HepG2 (cell line): ENCODE measurements at regions not wholly inside any gene's neighbourhood (a gene's known extent, or its start where the extent isn't known, plus 50 kb on each side); places are given as distances from the start of the nearest gene placed in this dataset.
A peak's percentile ranks its signal among the peaks of the same experiment; 100 is the strongest.
"Not testable (repeated sequence)": the region's sequence is repeated elsewhere in the genome, so short reads cannot be mapped to it uniquely, and the experiment has no call there.

Experiments
- ATAC-seq: fragments of 200-7000 bp; cut with Tn5 transposase; 3 replicates; pipeline ENCODE4 v1.9.1; 2020; ENCODE audit warnings: mild to moderate bottlenecking, moderate library complexity
- BruUV-seq: library from RNA; stranded (reverse); fragments of 400-500 nt; replicated peaks from 2 replicates; lab custom pipeline; 2021; lab: Mats Ljungman, UMichigan
- CTCF ChIA-PET: fragments of 300-600 bp; formaldehyde crosslinking; extraction: SDS; loops from one replicate; lab custom pipeline; 2021; ENCODE audit warnings: low total read pairs, inconsistent platforms, low intra/inter-chr PET ratio; lab: Yijun Ruan, JAX
- POLR2A ChIA-PET: fragments of 350-600 bp; sonication (Branson Sonifier 250); formaldehyde crosslinking; loops from one replicate; lab custom pipeline; 2020; ENCODE audit warnings: antibody characterized with exemption, inconsistent platforms; lab: Yijun Ruan, JAX
- DNase-seq: peaks from one replicate; pipeline ENCODE4 v3.0.0-alpha.2; 2015; ENCODE audit warnings: low spot score
- FAIRE-seq: peaks from 3 replicates; lab custom pipeline; 2011; peaks lifted over from hg19 to GRCh38; lab: Jason Lieb, UNC
- H2AFZ ChIP-seq: one replicate; pipeline ENCODE4 v1.6.1; 2011; ENCODE audit warnings: low read length, inconsistent platforms
- H3K27ac ChIP-seq: fragments of 300-600 bp; 3 replicates; pipeline ENCODE4 v1.8.0; 2011; ENCODE audit warnings: mixed run types, mild to moderate bottlenecking, mixed read lengths, low read length, inconsistent platforms; ENCODE audit not compliant: insufficient read depth; ENCODE audit errors: extremely low read length
- H3K27me3 ChIP-seq, 2 experiments: fragments of 200-600 bp in 1 of 2; 2 replicates in 1 of 2; 3 replicates in 1 of 2; pipeline versions ENCODE4 v1.6.0 to v1.8.0; 2011; ENCODE audit warnings: low read length in 2 of 2, mild to moderate bottlenecking in 2 of 2, moderate library complexity in 2 of 2, inconsistent platforms in 1 of 2; ENCODE audit not compliant: insufficient read depth in 2 of 2, control insufficient read depth in 1 of 2
- H3K36me3 ChIP-seq, 2 experiments: fragments of 200-600 bp in 1 of 2; replicated peaks in 1 of 2; 2 replicates in 1 of 2; 3 replicates in 1 of 2; pipeline versions ENCODE4 v1.5.1 to v1.8.0; 2011; ENCODE audit warnings: low read length in 2 of 2, inconsistent platforms in 1 of 2; ENCODE audit not compliant: insufficient read depth in 2 of 2, control insufficient read depth in 1 of 2
- H3K4me1 ChIP-seq: 2 replicates; pipeline ENCODE4 v1.5.1; 2012; ENCODE audit warnings: low read length, inconsistent platforms; ENCODE audit not compliant: insufficient read depth
- H3K4me2 ChIP-seq: 2 replicates; pipeline ENCODE4 v1.6.0; 2011; ENCODE audit warnings: low read depth, low read length, inconsistent platforms
- H3K4me3 ChIP-seq, 3 experiments: fragments of 200-600 bp in 1 of 3; sonication (generic), shearing (Covaris generic) in 1 of 3; replicated peaks in 1 of 3; 2 replicates each; pipeline ENCODE4 v1.5.1; 2011 to 2016; ENCODE audit warnings: low read length in 3 of 3, inconsistent platforms in 2 of 3, low read depth in 2 of 3, mild to moderate bottlenecking in 2 of 3, control low read depth in 1 of 3, mixed read lengths in 1 of 3; ENCODE audit not compliant: insufficient read depth in 1 of 3
- H3K79me2 ChIP-seq: one replicate; pipeline ENCODE4 v1.6.1; 2011; ENCODE audit warnings: low read length, inconsistent platforms; ENCODE audit not compliant: insufficient read depth
- H3K9ac ChIP-seq: 2 replicates; pipeline ENCODE4 v1.6.0; 2011; ENCODE audit warnings: mild to moderate bottlenecking, low read depth, low read length, inconsistent platforms; ENCODE audit not compliant: insufficient read depth
- H3K9me3 ChIP-seq: 2 replicates; pipeline ENCODE4 v1.5.1; 2012; ENCODE audit warnings: mild to moderate bottlenecking, low read length
- H4K20me1 ChIP-seq: 2 replicates; pipeline ENCODE4 v1.6.0; 2011; ENCODE audit warnings: inconsistent platforms, mild to moderate bottlenecking, low read length, moderate library complexity; ENCODE audit not compliant: insufficient read depth
- ARNTL ChIP-seq: sonication (generic); formaldehyde crosslinking; IDR thresholded peaks from 2 replicates; pipeline ENCODE4 v1.4.0; 2020; ENCODE audit warnings: mild to moderate bottlenecking, missing genetic modification reagents
- PHF20 ChIP-seq: sonication (generic); formaldehyde crosslinking; IDR thresholded peaks from 2 replicates; pipeline ENCODE4 v1.5.0; 2020; ENCODE audit warnings: mild to moderate bottlenecking, missing genetic modification reagents
- PLRG1 ChIP-seq: fragments of 450-650 bp; conservative IDR thresholded peaks from 2 replicates; pipeline ENCODE4 v1.6.1; 2016
- REXO4 ChIP-seq: sonication (generic); formaldehyde crosslinking; IDR thresholded peaks from 2 replicates; pipeline ENCODE4 v1.8.0; 2022; ENCODE audit warnings: missing genetic modification reagents, mild to moderate bottlenecking, borderline replicate concordance
- ZFP36L1 ChIP-seq: sonication (generic); formaldehyde crosslinking; IDR thresholded peaks from 2 replicates; pipeline ENCODE4 v1.8.0; 2022; ENCODE audit warnings: mild to moderate bottlenecking, missing genetic modification reagents, moderate library complexity
- ZFYVE20 ChIP-seq: sonication (generic); formaldehyde crosslinking; IDR thresholded peaks from 2 replicates; pipeline ENCODE4 v1.8.0; 2023; ENCODE audit warnings: low read depth, mild to moderate bottlenecking, moderate library complexity, missing genetic modification reagents, borderline replicate concordance
- ZIK1 ChIP-seq: sonication (generic); formaldehyde crosslinking; IDR thresholded peaks from 2 replicates; pipeline ENCODE4 v1.5.0; 2020; ENCODE audit warnings: mild to moderate bottlenecking, low read depth, missing genetic modification reagents, borderline replicate concordance
- ZNF121 ChIP-seq: sonication (generic); formaldehyde crosslinking; IDR thresholded peaks from 2 replicates; pipeline ENCODE4 v1.5.0; 2020; ENCODE audit warnings: mild to moderate bottlenecking, missing genetic modification reagents
- ZSCAN12 ChIP-seq: sonication (generic); formaldehyde crosslinking; IDR thresholded peaks from 2 replicates; pipeline ENCODE4 v1.9.0; 2021; ENCODE audit warnings: mild to moderate bottlenecking, missing genetic modification reagents
- WGBS: methylation state at CpG from one replicate; pipeline ENCODE4 v1.1.6; 2017; ENCODE audit warnings: low lambda C conversion rate; 5-methylcytosine and 5-hydroxymethylcytosine counted together
- in situ Hi-C: cut with HindIII; loops from 2 replicates; pipeline ENCODE4 v1.10.0; 2017; ENCODE audit warnings: low pct_unique_long_range_greater_than_20kb; ENCODE audit not compliant: extremely low pct_ligation_motif_present
- intact Hi-C: fragments of 100-400 bp; cut with micrococcal nuclease; formaldehyde crosslinking; loops from one replicate; pipeline ENCODE4 v1.10.0; 2022; ENCODE audit not compliant: unreplicated experiment
- TF ChIP-seq, protein P1 (sequence below): sonication (generic); formaldehyde crosslinking; IDR thresholded peaks from 2 replicates; pipeline ENCODE4 v1.8.0; 2022; ENCODE audit warnings: low read depth, missing genetic modification reagents
- TF ChIP-seq, protein P2 (sequence below): IDR thresholded peaks from 2 replicates; pipeline ENCODE4 v1.6.1; 2016; ENCODE audit warnings: missing compliant biosample characterization, missing genetic modification reagents, borderline replicate concordance
- TF ChIP-seq, protein P3 (sequence below): IDR thresholded peaks from 2 replicates; pipeline ENCODE4 v1.6.1; 2016; ENCODE audit warnings: missing biosample characterization, missing genetic modification reagents, low read depth

DNA sequence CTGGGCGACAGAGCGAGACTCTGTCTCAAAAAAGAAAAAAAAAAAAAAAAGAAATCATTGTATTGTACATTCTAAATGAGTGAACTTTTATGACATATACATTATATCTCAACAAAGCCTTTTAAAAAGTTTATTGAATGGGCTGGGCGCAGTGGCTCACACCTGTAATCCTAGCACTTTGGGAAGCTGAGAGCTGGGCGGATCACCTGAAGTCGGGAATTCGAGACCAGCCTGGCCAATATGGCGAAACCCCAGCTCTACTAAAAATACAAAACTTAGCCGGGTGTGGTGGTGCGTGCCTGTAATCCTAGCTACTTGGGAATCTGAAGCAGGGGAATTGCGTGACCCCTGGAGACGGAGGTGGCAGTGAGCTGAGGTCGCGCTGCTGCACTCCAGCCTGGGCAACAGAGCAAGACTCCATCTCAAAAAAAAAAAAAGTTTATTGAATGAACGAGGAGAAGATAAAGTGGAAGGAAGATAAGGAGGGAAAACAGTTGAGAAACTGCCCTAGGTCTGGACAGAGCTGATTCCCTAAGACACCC lies 71.9 kb upstream of the NBPF3 start:
- WGBS, result 41% methylated on average over 14 of the region's 14 CpGs
- in situ Hi-C loops, result loop anchor here (5.0 kb wide), 3 partner anchors 61 to 136 kb away; no protein-coding TSS in a partner anchor
- BruUV-seq, result not testable (repeated sequence)

DNA sequence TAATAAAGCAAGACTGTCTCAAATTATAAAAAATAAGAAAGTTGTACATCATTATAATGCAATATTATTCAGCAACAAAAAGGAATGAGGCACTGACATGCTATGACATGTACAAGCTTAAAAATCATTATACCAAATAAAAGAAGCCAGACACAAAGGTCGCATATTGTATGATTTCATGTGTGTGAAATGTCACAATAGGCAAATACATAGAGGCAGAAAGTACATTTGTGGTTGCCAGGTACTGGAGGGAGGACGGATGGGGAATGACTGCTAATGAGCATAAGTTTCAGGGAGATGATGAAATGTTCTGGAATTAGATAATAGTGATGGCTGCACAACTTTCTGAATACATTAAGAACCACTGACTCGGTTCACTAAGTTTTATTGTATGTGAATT lies 73.6 kb upstream of the NBPF3 start:
- 6% methylated on average over 3 of the region's 3 CpGs for WGBS
- no TSS peak for BruUV-seq
- no peak for ATAC-seq
- no peaks in the 10 kb centered on the region for H3K9me3 ChIP-seq
- H3K79me2 ChIP-seq, result no peaks in the 10 kb centered on the region
- H3K36me3 ChIP-seq, result no peaks in the 10 kb centered on the region
- no peak overlapping the region for H3K9ac ChIP-seq
- no peak for DNase-seq
- no peak overlapping the region for H2AFZ ChIP-seq
- H3K27ac ChIP-seq, result no peak overlapping the region
- intact Hi-C loops, result no loop called here
- no peak overlapping the region for H3K4me2 ChIP-seq
- H4K20me1 ChIP-seq, result no peaks in the 10 kb centered on the region
- CTCF ChIA-PET, result interaction anchor here (1.2 kb wide), 1 partner anchor 64 kb away, joined by 3 read pairs; no protein-coding TSS in a partner anchor
- no peak overlapping the region for H3K4me3 ChIP-seq
- no peaks in the 10 kb centered on the region; a peak in 1 of 5 replicates for H3K27me3 ChIP-seq
- in situ Hi-C loops, result loop anchor here (5.0 kb wide), 3 partner anchors 59 to 134 kb away; no protein-coding TSS in a partner anchor
- POLR2A ChIA-PET, result interaction anchor here (1.1 kb wide), 1 partner anchor 115 kb away, joined by 5 read pairs; no protein-coding TSS in a partner anchor
- H3K4me1 ChIP-seq, result 0 out of 2 replicates have a peak, but pooled peaks cover 6% of the 10 kb centered on the region
- FAIRE-seq, result no peak
- TF ChIP-seq PLRG1 (no peak), REXO4 (no peak), ZFYVE20 (CRISPR knock-in tag) (no peak), ZSCAN12 (CRISPR knock-in tag) (no peak), PHF20 (CRISPR knock-in tag) (no peak), ARNTL (CRISPR knock-in tag) (no peak), ZFP36L1 (CRISPR knock-in tag) (no peak), ZIK1 (CRISPR knock-in tag) (no peak)
- TF ChIP-seq, protein P1, sequence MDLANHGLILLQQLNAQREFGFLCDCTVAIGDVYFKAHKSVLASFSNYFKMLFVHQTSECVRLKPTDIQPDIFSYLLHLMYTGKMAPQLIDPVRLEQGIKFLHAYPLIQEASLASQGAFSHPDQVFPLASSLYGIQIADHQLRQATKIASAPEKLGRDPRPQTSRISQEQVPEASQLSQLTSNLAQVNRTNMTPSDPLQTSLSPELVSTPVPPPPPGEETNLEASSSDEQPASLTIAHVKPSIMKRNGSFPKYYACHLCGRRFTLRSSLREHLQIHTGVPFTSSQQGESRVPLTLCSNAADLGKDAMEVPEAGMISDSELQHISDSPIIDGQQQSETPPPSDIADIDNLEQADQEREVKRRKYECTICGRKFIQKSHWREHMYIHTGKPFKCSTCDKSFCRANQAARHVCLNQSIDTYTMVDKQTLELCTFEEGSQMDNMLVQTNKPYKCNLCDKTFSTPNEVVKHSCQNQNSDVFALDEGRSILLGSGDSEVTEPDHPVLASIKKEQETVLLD (CRISPR knock-in tag), result no peak
- TF ChIP-seq, protein P2, sequence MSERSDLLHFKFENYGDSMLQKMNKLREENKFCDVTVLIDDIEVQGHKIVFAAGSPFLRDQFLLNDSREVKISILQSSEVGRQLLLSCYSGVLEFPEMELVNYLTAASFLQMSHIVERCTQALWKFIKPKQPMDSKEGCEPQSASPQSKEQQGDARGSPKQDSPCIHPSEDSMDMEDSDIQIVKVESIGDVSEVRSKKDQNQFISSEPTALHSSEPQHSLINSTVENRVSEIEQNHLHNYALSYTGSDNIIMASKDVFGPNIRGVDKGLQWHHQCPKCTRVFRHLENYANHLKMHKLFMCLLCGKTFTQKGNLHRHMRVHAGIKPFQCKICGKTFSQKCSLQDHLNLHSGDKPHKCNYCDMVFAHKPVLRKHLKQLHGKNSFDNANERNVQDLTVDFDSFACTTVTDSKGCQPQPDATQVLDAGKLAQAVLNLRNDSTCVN, result no peak
- TF ChIP-seq, protein P3, sequence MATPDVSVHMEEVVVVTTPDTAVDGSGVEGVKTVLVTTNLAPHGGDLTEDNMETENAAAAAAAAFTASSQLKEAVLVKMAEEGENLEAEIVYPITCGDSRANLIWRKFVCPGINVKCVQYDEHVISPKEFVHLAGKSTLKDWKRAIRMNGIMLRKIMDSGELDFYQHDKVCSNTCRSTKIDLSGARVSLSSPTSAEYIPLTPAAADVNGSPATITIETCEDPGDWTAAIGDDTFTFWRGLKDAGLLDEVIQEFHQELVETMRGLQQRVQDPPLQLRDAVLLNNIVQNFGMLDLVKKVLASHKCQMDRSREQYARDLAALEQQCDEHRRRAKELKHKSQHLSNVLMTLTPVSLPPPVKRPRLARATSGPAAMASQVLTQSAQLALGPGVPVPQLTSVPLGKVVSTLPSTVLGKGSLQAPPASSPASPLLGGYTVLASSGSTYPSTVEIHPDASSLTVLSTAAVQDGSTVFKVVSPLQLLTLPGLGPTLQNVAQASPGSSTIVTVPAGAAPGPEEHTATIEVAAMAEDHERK (CRISPR knock-in tag), result no peak

More for the DNA sequence above, 71.9 kb upstream of the NBPF3 start:
- not testable (repeated sequence) for H3K27ac ChIP-seq, H3K36me3 ChIP-seq, H3K9me3 ChIP-seq, H4K20me1 ChIP-seq, FAIRE-seq, ATAC-seq, H3K79me2 ChIP-seq, H3K4me3 ChIP-seq, H2AFZ ChIP-seq, H3K9ac ChIP-seq, H3K27me3 ChIP-seq
- intact Hi-C loops, result loop anchor here (1.0 kb wide), 3 partner anchors 66 to 136 kb away; no protein-coding TSS in a partner anchor
- CTCF ChIA-PET, result interaction anchor here (0.7 to 2.7 kb wide), 8 partner anchors 33 to 206 kb away, joined by 3 to 53 read pairs (median 6); no protein-coding TSS in a partner anchor
- peaks cover 14% of the 10 kb centered on the region for H3K4me1 ChIP-seq
- POLR2A ChIA-PET, result interaction anchor here (1.0 to 1.1 kb wide), 2 partner anchors 116 to 135 kb away, joined by 5 to 8 read pairs; no protein-coding TSS in a partner anchor
- TF ChIP-seq ZNF121 (CRISPR knock-in tag), result peak; percentile 76; the same call in 1 of the 2 replicates
- TF ChIP-seq, all 625 proteins: peak for 1; not testable (repeated sequence) for 624
- not testable (repeated sequence) for DNase-seq, H3K4me2 ChIP-seq
